BE2C (cell line): ENCODE measurements at regions not wholly inside any gene's neighbourhood (a gene's known extent, or its start where the extent isn't known, plus 50 kb on each side); places are given as distances from the start of the nearest gene placed in this dataset.
A peak's percentile ranks its signal among the peaks of the same experiment; 100 is the strongest.
"Not testable (repeated sequence)": the region's sequence is repeated elsewhere in the genome, so short reads cannot be mapped to it uniquely, and the experiment has no call there.

Experiments used
- DNase-seq: peaks from one replicate; pipeline ENCODE4 v3.0.0-alpha.2; 2020
- H3K27me3 ChIP-seq: fragments of 250-450 bp; sonication (Bioruptor Pico); 2 replicates; pipeline ENCODE4 v1.5.1; 2020; ENCODE audit warnings: mild to moderate bottlenecking
- H3K36me3 ChIP-seq: fragments of 250-450 bp; sonication (Bioruptor Pico); 2 replicates; pipeline ENCODE4 v1.5.1; 2020; ENCODE audit warnings: mild to moderate bottlenecking
- H3K4me1 ChIP-seq: fragments of 250-450 bp; sonication (Bioruptor Pico); 2 replicates; pipeline ENCODE4 v1.5.1; 2020
- H3K4me3 ChIP-seq: 2 replicates; pipeline ENCODE4 v1.5.1; 2011; ENCODE audit warnings: low read depth, low read length
- H3K9me3 ChIP-seq: fragments of 250-450 bp; sonication (Bioruptor Pico); 2 replicates; pipeline ENCODE4 v1.5.1; 2020
- CTCF ChIP-seq: IDR thresholded peaks from 2 replicates; pipeline ENCODE4 v1.5.1; 2012; ENCODE audit warnings: mild to moderate bottlenecking, low read depth, low read length

GRCh38 chr5:26492906-26493459 lies 545.4 kb downstream of the CDH9 start:
- H3K4me3 ChIP-seq, result no peak overlapping the region

GRCh38 chr5:26487553-26487952 lies 550.8 kb downstream of the CDH9 start:
- H3K9me3 ChIP-seq, result no peaks in the 10 kb centered on the region
- peak; percentile 28; the same call in 1 of the 2 replicates for TF ChIP-seq CTCF
- no peak overlapping the region for H3K4me3 ChIP-seq
- no peak for DNase-seq
- no peaks in the 10 kb centered on the region for H3K4me1 ChIP-seq
- H3K36me3 ChIP-seq, result no peaks in the 10 kb centered on the region
- no peaks in the 10 kb centered on the region for H3K27me3 ChIP-seq

More at GRCh38 chr5:26492906-26493459, 545.4 kb downstream of the CDH9 start:
- no peak for TF ChIP-seq CTCF
- no peaks in the 10 kb centered on the region for H3K9me3 ChIP-seq
- H3K36me3 ChIP-seq, result no peaks in the 10 kb centered on the region
- H3K27me3 ChIP-seq, result no peaks in the 10 kb centered on the region
- DNase-seq, result no peak
- peaks cover 3% of the 10 kb centered on the region; the same call in 1 of the 2 replicates for H3K4me1 ChIP-seq

GRCh38 chr5:26486631-26487030 lies 551.8 kb downstream of the CDH9 start:
- no peak for DNase-seq
- Histone ChIP-seq H3K36me3 (no peaks in the 10 kb centered on the region), H3K4me1 (no peaks in the 10 kb centered on the region), H3K9me3 (no peaks in the 10 kb centered on the region), H3K4me3 (no peak overlapping the region), H3K27me3 (no peaks in the 10 kb centered on the region)
- no peak for TF ChIP-seq CTCF

GRCh38 chr5:26485146-26485860 lies 553.1 kb downstream of the CDH9 start:
- DNase-seq, H3K9me3 ChIP-seq, H3K27me3 ChIP-seq, H3K36me3 ChIP-seq, H3K4me1 ChIP-seq, H3K4me3 ChIP-seq: not testable (repeated sequence)

GRCh38 chr5:26482810-26483375 lies 555.5 kb downstream of the CDH9 start:
- H3K27me3 ChIP-seq, result no peaks in the 10 kb centered on the region
- no peaks in the 10 kb centered on the region for H3K36me3 ChIP-seq
- H3K9me3 ChIP-seq, result no peaks in the 10 kb centered on the region
- TF ChIP-seq CTCF, result peak; percentile 94
- peak overlapping the region; percentile 31 for H3K4me3 ChIP-seq
- DNase-seq, result peak; percentile 67
- H3K4me1 ChIP-seq, result no peaks in the 10 kb centered on the region

- Histone ChIP-seq H3K4me3 (peak overlapping the region; percentile 31), H3K4me1 (no peaks in the 10 kb centered on the region), H3K36me3 (no peaks in the 10 kb centered on the region), H3K27me3 (no peaks in the 10 kb centered on the region), H3K9me3 (no peaks in the 10 kb centered on the region)
- no peak for TF ChIP-seq CTCF
- no peak for DNase-seq
Measured at GRCh38 chr5:26482076-26482809, 556.1 kb downstream of the CDH9 start.
